ENCODE measurements at regions not wholly inside any gene's neighbourhood (a gene's known extent, or its start where the extent isn't known, plus 50 kb on each side); places are given as distances from the start of the nearest gene placed in this dataset.

- no peak for TF ChIP-seq CTCF (IDR thresholded peaks at IDR 0.05; ENCODE audit: borderline replicate concordance, insufficient read depth, low read depth, low read length)
- no peak overlapping the region for H3K4me3 ChIP-seq (ENCODE audit: low read depth, low read length)
Observed at GRCh38 chr4:59039046-59039445, 1928.9 kb upstream of the IGFBP7 start.

DNA sequence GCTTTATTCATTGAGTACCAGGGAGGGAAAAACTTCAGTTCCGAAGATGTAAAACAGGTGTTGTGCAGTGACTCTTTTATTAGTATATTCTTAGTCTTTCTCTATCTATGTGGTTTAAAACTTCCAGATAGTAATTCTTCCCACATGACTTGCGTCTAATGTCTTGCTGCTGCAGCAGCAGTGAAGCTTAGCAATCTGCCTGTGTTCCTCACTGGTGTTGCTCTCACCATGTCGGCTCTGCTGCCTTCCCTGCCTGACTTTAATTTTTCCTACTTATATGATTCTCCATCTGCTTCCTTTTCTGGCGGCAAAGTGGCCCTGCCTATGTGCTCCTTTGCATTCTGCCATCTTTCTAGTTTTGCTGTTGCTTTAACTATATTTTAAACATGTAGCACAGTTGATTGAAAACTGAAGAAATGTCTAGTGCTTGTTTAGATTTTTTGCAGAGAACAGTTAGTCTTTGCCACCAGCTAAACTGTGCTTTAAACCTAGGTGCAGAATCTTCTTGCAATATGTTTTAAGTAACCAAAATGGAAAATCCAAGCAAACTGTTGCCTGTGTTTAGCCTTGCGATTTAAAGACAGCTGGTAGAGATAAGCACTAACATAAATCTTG is 1934.2 kb upstream of the IGFBP7 start:
- H3K4me3 ChIP-seq (ENCODE audit: low read depth, low read length) = no peak overlapping the region
- TF ChIP-seq CTCF (IDR thresholded peaks at IDR 0.05; ENCODE audit: borderline replicate concordance, insufficient read depth, low read depth, low read length) = no peak

DNA sequence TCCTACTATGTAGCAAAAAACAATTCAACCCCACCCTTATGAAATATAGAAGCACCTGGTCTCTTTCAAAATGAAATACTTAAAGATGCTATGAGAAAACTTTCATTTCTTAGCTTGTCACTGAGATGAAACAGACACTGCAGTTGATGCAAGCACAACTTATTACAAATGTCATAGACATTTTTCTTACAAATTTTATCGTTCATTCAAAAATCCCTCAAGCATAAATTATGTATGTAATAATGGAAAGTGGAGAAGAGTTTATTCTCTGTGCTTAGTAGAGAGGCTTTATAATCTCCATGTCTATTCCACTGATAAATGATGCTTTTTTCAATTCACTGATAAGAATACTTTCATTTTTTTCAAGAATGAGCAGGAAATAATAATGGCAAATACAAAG is 1943.9 kb upstream of the IGFBP7 start:
- no peak for TF ChIP-seq CTCF (IDR thresholded peaks at IDR 0.05; ENCODE audit: borderline replicate concordance, insufficient read depth, low read depth, low read length)
- H3K4me3 ChIP-seq (ENCODE audit: low read depth, low read length) = no peak overlapping the region

- TF ChIP-seq CTCF (IDR thresholded peaks at IDR 0.05; ENCODE audit: borderline replicate concordance, insufficient read depth, low read depth, low read length) = no peak
Observed at GRCh38 chr4:59057804-59058203, 1947.6 kb upstream of the IGFBP7 start.

DNA sequence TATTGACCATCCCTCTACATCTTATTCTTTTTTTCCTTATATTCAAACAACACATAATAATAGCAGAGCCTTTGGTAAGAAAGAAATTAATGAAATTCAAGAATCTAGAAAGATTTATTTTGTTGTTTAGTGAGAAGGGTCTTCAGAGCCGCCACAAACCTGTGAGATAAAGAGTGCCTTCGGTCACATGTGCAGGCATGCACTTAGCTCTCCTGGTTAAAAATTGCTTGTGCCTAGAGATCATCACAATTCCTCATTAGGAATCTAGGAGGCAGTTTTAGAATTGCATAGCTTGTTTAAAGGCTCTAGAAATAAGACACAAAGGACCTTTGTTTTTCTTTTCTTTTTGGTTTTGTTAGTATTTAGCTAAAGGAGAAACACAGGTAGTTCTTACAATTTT is 1948.4 kb upstream of the IGFBP7 start:
- no peak overlapping the region for H3K4me3 ChIP-seq (ENCODE audit: low read depth, low read length)
- TF ChIP-seq CTCF (IDR thresholded peaks at IDR 0.05; ENCODE audit: borderline replicate concordance, insufficient read depth, low read depth, low read length) = no peak

More at GRCh38 chr4:59057804-59058203, 1947.6 kb upstream of the IGFBP7 start:
- no peak overlapping the region for H3K4me3 ChIP-seq (ENCODE audit: low read depth, low read length)

GRCh38 chr4:59060002-59060846 is 1950.0 kb upstream of the IGFBP7 start:
- TF ChIP-seq CTCF (IDR thresholded peaks at IDR 0.05; ENCODE audit: borderline replicate concordance, insufficient read depth, low read depth, low read length) = no peak
- H3K4me3 ChIP-seq (ENCODE audit: low read depth, low read length) = no peak overlapping the region

DNA sequence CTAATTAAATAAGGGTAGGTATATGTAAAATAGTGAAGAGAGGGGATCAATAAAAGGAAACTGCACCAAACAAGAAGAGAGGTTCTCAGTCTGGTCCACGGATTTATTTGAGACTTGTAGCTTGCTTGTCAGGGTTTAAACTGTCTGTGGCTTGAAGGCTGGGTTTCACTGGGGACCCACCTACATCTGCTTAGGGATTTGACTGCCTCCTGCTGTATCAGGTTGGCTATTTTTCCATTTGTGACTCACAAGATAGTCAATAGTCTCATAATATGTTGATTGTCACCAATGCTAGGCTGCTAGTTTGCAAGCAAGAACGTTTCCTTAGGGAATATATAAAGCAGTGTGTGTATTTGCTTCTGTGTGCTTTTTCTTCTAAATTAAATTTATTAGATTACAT is 1950.7 kb upstream of the IGFBP7 start:
- no peak for TF ChIP-seq CTCF (IDR thresholded peaks at IDR 0.05; ENCODE audit: borderline replicate concordance, insufficient read depth, low read depth, low read length)
- no peak overlapping the region for H3K4me3 ChIP-seq (ENCODE audit: low read depth, low read length)
